ENCODE measurements at regions not wholly inside any gene's neighbourhood (a gene's known extent, or its start where the extent isn't known, plus 50 kb on each side); places are given as distances from the start of the nearest gene placed in this dataset.
A peak's percentile ranks its signal among the peaks of the same experiment; 100 is the strongest.

DNA sequence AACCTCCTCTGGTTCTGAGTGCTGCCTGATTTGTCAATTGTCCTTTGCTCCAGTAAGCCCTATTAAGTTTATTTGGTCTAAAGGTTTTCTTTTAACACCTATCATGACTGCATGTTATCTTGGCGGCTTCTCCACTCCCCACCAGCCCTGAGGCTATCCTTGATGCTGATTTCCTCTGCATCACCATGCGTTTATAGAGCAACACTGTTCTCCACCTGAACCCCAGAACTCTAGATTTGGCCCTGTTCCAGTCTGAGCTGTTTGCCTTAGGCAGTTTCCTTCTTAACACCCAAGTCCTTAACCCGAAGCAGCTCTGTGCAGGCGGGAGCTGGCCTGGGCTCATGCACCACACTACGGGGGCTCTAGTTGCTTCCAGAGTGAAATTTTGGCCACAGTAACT is 98.2 kb upstream of the NPAS2 start:
- H3K4me3 ChIP-seq, result no peak overlapping the region
- H3K36me3 ChIP-seq (replicated peaks), result no peaks in the 10 kb centered on the region
- no peaks in the 10 kb centered on the region for H3K4me1 ChIP-seq
- in situ Hi-C loops (cut with MboI; ENCODE audit: low sequenced_read_pairs), result no loop called here
- no peaks in the 10 kb centered on the region for H3K9me3 ChIP-seq
- no peak for DNase-seq (ENCODE audit: low spot score in 2 of 2)
- H3K27me3 ChIP-seq (ENCODE audit: low read depth), result no peaks in the 10 kb centered on the region

GRCh38 chr2:100722125-100722524 is 97.8 kb upstream of the NPAS2 start:
- in situ Hi-C loops (cut with MboI; ENCODE audit: low sequenced_read_pairs), result no loop called here
- no peak for DNase-seq (ENCODE audit: low spot score in 2 of 2)
- H3K4me1 ChIP-seq, result no peaks in the 10 kb centered on the region
- no peaks in the 10 kb centered on the region for H3K36me3 ChIP-seq (replicated peaks)
- H3K9me3 ChIP-seq, result no peaks in the 10 kb centered on the region
- no peak overlapping the region for H3K4me3 ChIP-seq
- no peaks in the 10 kb centered on the region for H3K27me3 ChIP-seq (ENCODE audit: low read depth)

- Histone ChIP-seq H3K4me1 (peaks cover 4% of the 10 kb centered on the region; the same call in 1 of the 2 replicates), H3K9me3 (0 out of 2 replicates have a peak, but pooled peaks cover 3% of the 10 kb centered on the region), H3K36me3 (replicated peaks) (no peaks in the 10 kb centered on the region), H3K4me3 (no peak overlapping the region), H3K27me3 (ENCODE audit: low read depth) (no peaks in the 10 kb centered on the region)
- in situ Hi-C loops (cut with MboI; ENCODE audit: low sequenced_read_pairs), result no loop called here
- no peak for DNase-seq (ENCODE audit: low spot score in 2 of 2)
Observed at GRCh38 chr2:100726866-100727265, 93.1 kb upstream of the NPAS2 start.

- peaks cover 6% of the 10 kb centered on the region for H3K4me1 ChIP-seq
- H3K27me3 ChIP-seq (ENCODE audit: low read depth), result no peaks in the 10 kb centered on the region
- H3K36me3 ChIP-seq (replicated peaks), result no peaks in the 10 kb centered on the region
- in situ Hi-C loops (cut with MboI; ENCODE audit: low sequenced_read_pairs), result loop anchor here (5.0 kb wide), 1 partner anchor 262 kb away; no protein-coding TSS in a partner anchor
- peak; percentile 36 to 73 for DNase-seq (ENCODE audit: low spot score in 2 of 2)
- H3K9me3 ChIP-seq, result 0 out of 2 replicates have a peak, but pooled peaks cover 3% of the 10 kb centered on the region
- no peak overlapping the region for H3K4me3 ChIP-seq
Observed at GRCh38 chr2:100730290-100730868, 89.6 kb upstream of the NPAS2 start.

DNA sequence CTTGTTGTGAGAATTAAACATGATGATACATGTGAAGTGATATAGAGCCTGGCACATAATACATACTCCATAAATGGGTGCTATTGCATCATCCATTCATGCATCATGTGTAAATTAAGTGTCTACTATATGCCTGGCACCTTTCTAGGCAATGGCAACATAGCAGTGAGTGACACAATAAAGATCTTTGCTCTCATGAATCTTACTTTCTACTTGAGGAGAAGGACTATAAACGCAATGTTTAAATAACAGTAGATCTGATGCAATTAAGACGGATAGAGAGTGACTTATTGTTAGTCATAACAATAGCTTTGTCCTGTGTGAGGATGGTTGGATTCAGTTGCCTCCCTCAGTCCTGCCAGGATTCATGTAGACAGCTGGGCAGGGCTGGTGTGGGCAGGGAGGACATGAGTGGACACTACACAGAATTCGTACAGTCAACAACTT is 88.4 kb upstream of the NPAS2 start:
- 0 out of 2 replicates have a peak, but pooled peaks cover 3% of the 10 kb centered on the region for H3K9me3 ChIP-seq
- no peak for DNase-seq (ENCODE audit: low spot score in 2 of 2)
- no peaks in the 10 kb centered on the region for H3K27me3 ChIP-seq (ENCODE audit: low read depth)
- H3K36me3 ChIP-seq (replicated peaks), result no peaks in the 10 kb centered on the region
- in situ Hi-C loops (cut with MboI; ENCODE audit: low sequenced_read_pairs), result loop anchor here (5.0 kb wide), 1 partner anchor 261 kb away; no protein-coding TSS in a partner anchor
- peaks cover 12% of the 10 kb centered on the region for H3K4me1 ChIP-seq
- no peak overlapping the region for H3K4me3 ChIP-seq

DNA sequence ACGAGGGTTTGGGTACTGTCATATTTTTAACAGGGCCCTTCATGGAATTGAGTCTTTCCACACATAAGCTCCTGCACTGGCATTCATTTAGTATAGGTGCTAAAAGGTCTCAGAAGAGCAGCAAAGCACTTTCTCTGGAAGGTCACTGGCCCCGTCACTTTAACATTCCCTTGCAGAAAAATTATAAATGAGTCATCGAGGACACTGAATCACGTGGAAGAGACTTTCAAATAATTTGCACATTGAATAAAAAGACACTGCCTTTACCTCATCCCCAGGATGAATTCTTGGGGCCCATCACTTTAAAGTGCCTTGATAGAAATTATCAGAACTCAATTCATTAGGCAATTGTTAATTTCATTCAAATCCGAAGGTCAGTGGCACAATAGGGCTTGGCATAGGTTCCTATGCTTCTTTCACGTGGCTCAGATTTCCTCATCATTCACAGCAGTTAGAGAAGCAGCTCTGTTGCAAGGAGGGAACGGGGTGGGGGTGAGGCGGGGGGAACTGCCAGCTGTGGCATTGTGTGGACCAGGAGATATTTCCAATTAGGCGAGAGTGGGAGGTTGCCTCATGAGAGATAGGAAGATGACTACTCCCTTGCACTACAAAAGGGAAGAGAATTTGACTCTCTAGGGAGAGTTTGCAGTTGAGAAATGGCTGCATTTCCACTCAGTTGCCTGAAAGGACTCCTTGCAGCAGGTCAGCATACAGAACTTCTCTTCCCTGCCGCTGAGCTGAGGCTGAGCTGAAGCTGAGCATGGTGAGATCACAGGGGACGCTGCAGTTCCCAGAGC is 86.3 kb upstream of the NPAS2 start:
- no peak overlapping the region for H3K4me3 ChIP-seq
- no peaks in the 10 kb centered on the region for H3K27me3 ChIP-seq (ENCODE audit: low read depth)
- in situ Hi-C loops (cut with MboI; ENCODE audit: low sequenced_read_pairs), result loop anchor here (5.0 kb wide), 1 partner anchor 259 kb away; no protein-coding TSS in a partner anchor
- peak in 1 of 2 experiments; percentile 37 for DNase-seq (ENCODE audit: low spot score in 2 of 2)
- H3K9me3 ChIP-seq, result 0 out of 2 replicates have a peak, but pooled peaks cover 3% of the 10 kb centered on the region
- no peaks in the 10 kb centered on the region for H3K36me3 ChIP-seq (replicated peaks)
- H3K4me1 ChIP-seq, result peaks cover 15% of the 10 kb centered on the region

DNA sequence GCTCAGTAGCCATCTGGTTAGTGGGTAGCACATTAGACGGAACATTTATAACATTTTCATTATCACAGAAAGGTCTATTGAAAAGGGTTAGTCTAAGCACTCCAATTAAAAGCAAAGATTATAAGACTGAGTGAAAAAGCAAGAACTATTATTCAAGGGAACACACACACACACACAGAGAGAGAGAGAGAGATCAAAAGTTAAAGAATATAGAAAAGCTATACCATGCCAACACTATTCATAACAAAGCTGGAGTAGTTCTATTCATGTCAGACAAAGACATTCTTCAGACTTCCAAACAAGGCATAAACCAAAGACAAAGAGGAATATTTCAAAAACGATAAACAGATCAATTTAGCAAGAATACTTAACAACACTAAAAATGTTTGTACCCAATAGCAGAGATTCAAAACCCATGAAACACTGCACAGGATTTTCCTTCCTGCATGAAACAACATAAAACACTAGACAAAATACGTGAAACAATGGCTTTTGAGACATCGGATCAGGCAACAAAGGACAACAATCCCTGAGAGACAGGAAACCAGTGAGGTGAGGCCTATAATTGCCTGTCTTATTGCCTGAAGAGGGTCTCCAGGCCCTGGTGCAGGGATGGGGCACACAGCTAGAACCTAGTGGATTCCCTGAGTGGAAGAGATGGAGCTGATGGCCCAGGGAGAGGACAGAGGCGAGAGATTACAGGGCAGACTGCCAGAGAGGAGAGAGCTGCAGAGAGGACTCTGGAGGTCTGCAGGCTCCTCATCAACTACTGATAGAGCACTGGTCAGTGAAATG is 83.6 kb upstream of the NPAS2 start:
- Histone ChIP-seq H3K4me3 (no peak overlapping the region), H3K27me3 (ENCODE audit: low read depth) (no peaks in the 10 kb centered on the region; the same call in 1 of the 2 replicates), H3K9me3 (no peaks in the 10 kb centered on the region), H3K36me3 (replicated peaks) (no peaks in the 10 kb centered on the region), H3K4me1 (peaks cover 15% of the 10 kb centered on the region)
- in situ Hi-C loops (cut with MboI; ENCODE audit: low sequenced_read_pairs), result no loop called here
- peak; percentile 64 to 91 for DNase-seq (ENCODE audit: low spot score in 2 of 2)

DNA sequence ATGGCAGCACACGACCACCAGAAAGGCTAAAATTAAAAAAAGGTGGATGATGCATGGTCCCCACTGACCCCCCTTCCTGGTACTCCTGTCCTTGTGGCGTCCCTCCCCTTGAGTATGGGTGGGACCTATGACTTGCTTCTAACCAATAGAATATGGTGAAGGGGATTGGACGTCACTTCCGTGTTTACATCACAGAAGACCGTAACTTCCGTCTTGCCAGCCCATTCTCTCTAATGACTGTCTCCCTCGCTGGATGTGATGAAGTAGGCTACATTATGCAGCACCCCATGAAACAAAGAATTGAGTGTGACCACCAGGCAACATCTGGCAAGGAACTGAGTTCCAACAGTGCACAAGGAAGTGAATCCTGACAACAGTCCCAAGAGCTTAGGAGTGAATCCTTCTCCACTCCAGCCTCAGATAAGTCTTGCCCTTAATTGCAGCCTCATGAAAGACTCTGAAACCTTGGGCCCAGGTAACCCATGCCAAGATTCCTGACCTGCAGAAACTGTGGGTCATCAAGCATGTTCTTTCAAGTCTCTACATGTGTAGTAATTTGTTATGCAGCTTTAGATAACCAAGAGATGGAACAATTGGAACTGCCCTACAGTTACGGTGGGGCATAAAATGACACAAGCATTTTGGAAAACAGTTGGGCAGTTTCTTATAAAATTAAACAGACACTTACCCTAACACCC is 80.1 kb upstream of the NPAS2 start:
- no peak overlapping the region for H3K4me3 ChIP-seq
- no peak for DNase-seq (ENCODE audit: low spot score in 2 of 2)
- no peaks in the 10 kb centered on the region for H3K36me3 ChIP-seq (replicated peaks)
- in situ Hi-C loops (cut with MboI; ENCODE audit: low sequenced_read_pairs), result no loop called here
- no peaks in the 10 kb centered on the region for H3K9me3 ChIP-seq
- no peaks in the 10 kb centered on the region; the same call in 1 of the 2 replicates for H3K27me3 ChIP-seq (ENCODE audit: low read depth)
- peaks cover 9% of the 10 kb centered on the region for H3K4me1 ChIP-seq

GRCh38 chr2:100741880-100742276 is 78.1 kb upstream of the NPAS2 start:
- in situ Hi-C loops (cut with MboI; ENCODE audit: low sequenced_read_pairs), result no loop called here
- Histone ChIP-seq H3K9me3 (no peaks in the 10 kb centered on the region), H3K4me3 (no peak overlapping the region), H3K36me3 (replicated peaks) (no peaks in the 10 kb centered on the region), H3K27me3 (ENCODE audit: low read depth) (no peaks in the 10 kb centered on the region; the same call in 1 of the 2 replicates), H3K4me1 (no peaks in the 10 kb centered on the region)
- no peak for DNase-seq (ENCODE audit: low spot score in 2 of 2)

GRCh38 chr2:100742277-100743254 is 77.4 kb upstream of the NPAS2 start:
- no peaks in the 10 kb centered on the region; the same call in 1 of the 2 replicates for H3K27me3 ChIP-seq (ENCODE audit: low read depth)
- no peaks in the 10 kb centered on the region for H3K36me3 ChIP-seq (replicated peaks)
- no peak overlapping the region for H3K4me3 ChIP-seq
- in situ Hi-C loops (cut with MboI; ENCODE audit: low sequenced_read_pairs), result no loop called here
- DNase-seq (ENCODE audit: low spot score in 2 of 2), result no peak
- H3K9me3 ChIP-seq, result no peaks in the 10 kb centered on the region
- H3K4me1 ChIP-seq, result no peaks in the 10 kb centered on the region

GRCh38 chr2:100743741-100744140 is 76.2 kb upstream of the NPAS2 start:
- Histone ChIP-seq H3K9me3 (no peaks in the 10 kb centered on the region), H3K4me3 (no peak overlapping the region), H3K36me3 (replicated peaks) (no peaks in the 10 kb centered on the region), H3K27me3 (ENCODE audit: low read depth) (peaks cover 3% of the 10 kb centered on the region; the same call in 1 of the 2 replicates), H3K4me1 (no peaks in the 10 kb centered on the region)
- in situ Hi-C loops (cut with MboI; ENCODE audit: low sequenced_read_pairs), result no loop called here
- DNase-seq (ENCODE audit: low spot score in 2 of 2), result no peak

DNA sequence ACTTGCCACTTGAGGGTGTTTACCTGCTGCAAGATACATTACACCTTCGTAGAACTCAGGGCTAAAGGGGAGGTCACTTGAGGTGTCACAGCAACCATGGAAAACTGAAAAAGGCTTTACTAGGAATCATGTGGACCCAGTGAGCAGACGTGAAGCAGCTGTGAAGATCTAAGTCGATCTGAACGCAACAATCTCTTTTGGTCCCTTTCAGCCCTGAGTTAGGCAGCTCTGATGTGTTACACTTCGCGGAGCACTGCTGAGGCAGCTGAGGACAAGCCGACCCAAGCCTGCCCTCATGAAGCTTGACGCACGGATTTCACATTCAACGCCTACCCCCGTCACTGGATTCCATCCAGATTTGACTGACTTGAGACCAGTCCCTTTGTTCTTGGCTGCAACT is 75.8 kb upstream of the NPAS2 start:
- Histone ChIP-seq H3K4me1 (no peaks in the 10 kb centered on the region), H3K27me3 (ENCODE audit: low read depth) (peaks cover 6% of the 10 kb centered on the region; the same call in 1 of the 2 replicates), H3K9me3 (no peaks in the 10 kb centered on the region), H3K36me3 (replicated peaks) (no peaks in the 10 kb centered on the region), H3K4me3 (no peak overlapping the region)
- no peak for DNase-seq (ENCODE audit: low spot score in 2 of 2)
- in situ Hi-C loops (cut with MboI; ENCODE audit: low sequenced_read_pairs), result no loop called here

Data from HAP-1 (cell line).